ENCODE measurements at regions not wholly inside any gene's neighbourhood (a gene's known extent, or its start where the extent isn't known, plus 50 kb on each side); places are given as distances from the start of the nearest gene placed in this dataset.

DNA sequence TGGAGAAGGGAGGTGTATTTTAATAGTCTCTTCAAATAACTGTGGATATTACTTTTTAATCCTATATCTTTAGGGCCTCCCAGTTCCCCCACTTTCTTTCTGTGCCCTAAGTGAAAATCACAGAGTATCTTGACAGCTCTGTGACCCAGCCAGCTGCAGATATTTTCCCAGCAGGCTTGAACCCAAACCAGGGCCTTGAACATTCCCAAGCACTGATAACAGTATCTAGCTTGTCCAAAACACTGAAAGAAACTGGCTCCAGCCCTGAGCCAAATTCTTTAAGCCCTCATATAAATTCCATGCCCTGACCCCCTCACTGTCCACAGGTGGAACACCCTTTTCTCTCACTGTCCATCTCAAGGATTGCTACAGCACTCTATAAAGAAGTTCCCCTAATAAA lies 388.1 kb upstream of the CHAC2 start:
- Histone ChIP-seq H3K27me3 (no peaks in the 10 kb centered on the region), H3K4me3 (no peak overlapping the region), H3K9me3 (no peaks in the 10 kb centered on the region), H3K4me1 (no peaks in the 10 kb centered on the region), H3K36me3 (no peaks in the 10 kb centered on the region), H3K27ac (no peak overlapping the region)
- ATAC-seq = no peak
- TF ChIP-seq, protein P1, sequence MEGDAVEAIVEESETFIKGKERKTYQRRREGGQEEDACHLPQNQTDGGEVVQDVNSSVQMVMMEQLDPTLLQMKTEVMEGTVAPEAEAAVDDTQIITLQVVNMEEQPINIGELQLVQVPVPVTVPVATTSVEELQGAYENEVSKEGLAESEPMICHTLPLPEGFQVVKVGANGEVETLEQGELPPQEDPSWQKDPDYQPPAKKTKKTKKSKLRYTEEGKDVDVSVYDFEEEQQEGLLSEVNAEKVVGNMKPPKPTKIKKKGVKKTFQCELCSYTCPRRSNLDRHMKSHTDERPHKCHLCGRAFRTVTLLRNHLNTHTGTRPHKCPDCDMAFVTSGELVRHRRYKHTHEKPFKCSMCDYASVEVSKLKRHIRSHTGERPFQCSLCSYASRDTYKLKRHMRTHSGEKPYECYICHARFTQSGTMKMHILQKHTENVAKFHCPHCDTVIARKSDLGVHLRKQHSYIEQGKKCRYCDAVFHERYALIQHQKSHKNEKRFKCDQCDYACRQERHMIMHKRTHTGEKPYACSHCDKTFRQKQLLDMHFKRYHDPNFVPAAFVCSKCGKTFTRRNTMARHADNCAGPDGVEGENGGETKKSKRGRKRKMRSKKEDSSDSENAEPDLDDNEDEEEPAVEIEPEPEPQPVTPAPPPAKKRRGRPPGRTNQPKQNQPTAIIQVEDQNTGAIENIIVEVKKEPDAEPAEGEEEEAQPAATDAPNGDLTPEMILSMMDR (IDR thresholded peaks at IDR 0.05) = no peak
- TF ChIP-seq EP300 (IDR thresholded peaks at IDR 0.05) (no peak), POLR2AphosphoS5 (IDR thresholded peaks at IDR 0.05) (no peak), POLR2A (IDR thresholded peaks at IDR 0.05) (no peak)

DNA sequence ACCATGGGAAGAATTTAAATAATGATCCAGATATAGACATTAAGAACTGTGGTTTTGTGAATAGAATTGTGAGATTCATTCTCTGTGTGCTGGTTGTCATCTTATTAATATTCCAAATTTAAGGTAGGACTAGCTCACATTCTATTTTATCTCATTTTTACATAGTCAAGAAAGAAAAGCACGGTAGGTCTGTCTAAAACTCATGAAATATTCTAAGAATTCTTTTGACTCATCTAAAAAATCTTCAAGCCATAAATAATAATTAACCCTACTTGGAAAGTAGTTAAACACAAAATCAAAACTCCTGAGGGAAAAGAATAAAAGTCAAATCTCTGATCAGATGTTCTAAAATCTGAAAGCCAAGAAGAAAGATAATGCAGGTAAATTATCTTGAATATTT lies 388.8 kb upstream of the CHAC2 start:
- H3K4me3 ChIP-seq = no peak overlapping the region
- no peaks in the 10 kb centered on the region for H3K9me3 ChIP-seq
- no peaks in the 10 kb centered on the region for H3K36me3 ChIP-seq
- TF ChIP-seq POLR2AphosphoS5 (IDR thresholded peaks at IDR 0.05) (no peak), EP300 (IDR thresholded peaks at IDR 0.05) (no peak), POLR2A (IDR thresholded peaks at IDR 0.05) (no peak)
- TF ChIP-seq, protein P1 (IDR thresholded peaks at IDR 0.05) = no peak
- H3K4me1 ChIP-seq = no peaks in the 10 kb centered on the region
- no peak overlapping the region for H3K27ac ChIP-seq
- no peaks in the 10 kb centered on the region for H3K27me3 ChIP-seq
- ATAC-seq = no peak
- 71% methylated on average over 1 of the region's 1 CpG for WGBS, 2 donors (ENCODE audit: low coverage in 1 of 2)

GRCh38 chr2:53373126-53373525 lies 394.5 kb upstream of the CHAC2 start:
- no peak for ATAC-seq
- no peak overlapping the region for H3K27ac ChIP-seq
- H3K36me3 ChIP-seq = no peaks in the 10 kb centered on the region
- no peaks in the 10 kb centered on the region for H3K4me1 ChIP-seq
- H3K27me3 ChIP-seq = no peaks in the 10 kb centered on the region
- H3K9me3 ChIP-seq = no peaks in the 10 kb centered on the region
- H3K4me3 ChIP-seq = no peak overlapping the region
- 80 to 100% methylated on average over 1 of the region's 1 CpG for WGBS, 2 donors (ENCODE audit: low coverage in 1 of 2)
- TF ChIP-seq EP300 (IDR thresholded peaks at IDR 0.05) (no peak), POLR2A (IDR thresholded peaks at IDR 0.05) (no peak), POLR2AphosphoS5 (IDR thresholded peaks at IDR 0.05) (no peak)
- TF ChIP-seq, protein P1 (IDR thresholded peaks at IDR 0.05) = no peak

DNA sequence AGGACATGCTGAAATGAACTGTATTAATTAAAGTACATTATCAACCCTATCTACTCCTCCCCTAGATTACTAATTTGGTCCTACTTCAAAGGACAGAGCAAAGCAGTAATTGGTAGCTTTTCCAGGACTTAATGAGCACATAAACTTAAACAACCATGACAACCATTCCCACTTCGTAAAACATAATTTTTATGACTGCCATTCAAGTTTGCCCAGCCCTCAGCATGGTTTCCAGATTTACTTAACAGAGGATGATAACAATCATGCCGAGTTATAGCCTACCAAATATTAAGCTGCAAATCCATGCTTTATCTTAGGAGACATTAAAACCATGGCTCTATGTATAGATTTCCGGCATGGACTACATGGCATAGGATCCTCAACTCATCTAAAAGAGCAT lies 401.1 kb upstream of the CHAC2 start:
- Histone ChIP-seq H3K36me3 (no peaks in the 10 kb centered on the region), H3K9me3 (no peaks in the 10 kb centered on the region), H3K4me3 (no peak overlapping the region), H3K27ac (no peak overlapping the region), H3K4me1 (no peaks in the 10 kb centered on the region), H3K27me3 (no peaks in the 10 kb centered on the region)
- WGBS, 2 donors (ENCODE audit: low coverage in 1 of 2) = 74 to 93% methylated on average over 3 of the region's 3 CpGs
- no peak for ATAC-seq
- TF ChIP-seq, protein P1 (IDR thresholded peaks at IDR 0.05) = no peak
- TF ChIP-seq POLR2A (IDR thresholded peaks at IDR 0.05) (no peak), POLR2AphosphoS5 (IDR thresholded peaks at IDR 0.05) (no peak), EP300 (IDR thresholded peaks at IDR 0.05) (no peak)

GRCh38 chr2:53362934-53363333 lies 404.7 kb upstream of the CHAC2 start:
- 39 to 60% methylated on average over 2 of the region's 2 CpGs for WGBS, 2 donors (ENCODE audit: low coverage in 1 of 2)
- Histone ChIP-seq H3K27me3 (no peaks in the 10 kb centered on the region), H3K27ac (no peak overlapping the region), H3K4me1 (no peaks in the 10 kb centered on the region), H3K9me3 (peaks cover 0 to 9% (median 0%) of the 10 kb centered on the region in 3 donors), H3K36me3 (no peaks in the 10 kb centered on the region), H3K4me3 (no peak overlapping the region)
- no peak for ATAC-seq
- TF ChIP-seq POLR2AphosphoS5 (IDR thresholded peaks at IDR 0.05) = no peak
- TF ChIP-seq, protein P1 (IDR thresholded peaks at IDR 0.05) = no peak
- TF ChIP-seq POLR2A (IDR thresholded peaks at IDR 0.05) = no peak
- TF ChIP-seq EP300 (IDR thresholded peaks at IDR 0.05) = no peak
